ENCODE measurements at regions not wholly inside any gene's neighbourhood (a gene's known extent, or its start where the extent isn't known, plus 50 kb on each side); places are given as distances from the start of the nearest gene placed in this dataset.

DNA sequence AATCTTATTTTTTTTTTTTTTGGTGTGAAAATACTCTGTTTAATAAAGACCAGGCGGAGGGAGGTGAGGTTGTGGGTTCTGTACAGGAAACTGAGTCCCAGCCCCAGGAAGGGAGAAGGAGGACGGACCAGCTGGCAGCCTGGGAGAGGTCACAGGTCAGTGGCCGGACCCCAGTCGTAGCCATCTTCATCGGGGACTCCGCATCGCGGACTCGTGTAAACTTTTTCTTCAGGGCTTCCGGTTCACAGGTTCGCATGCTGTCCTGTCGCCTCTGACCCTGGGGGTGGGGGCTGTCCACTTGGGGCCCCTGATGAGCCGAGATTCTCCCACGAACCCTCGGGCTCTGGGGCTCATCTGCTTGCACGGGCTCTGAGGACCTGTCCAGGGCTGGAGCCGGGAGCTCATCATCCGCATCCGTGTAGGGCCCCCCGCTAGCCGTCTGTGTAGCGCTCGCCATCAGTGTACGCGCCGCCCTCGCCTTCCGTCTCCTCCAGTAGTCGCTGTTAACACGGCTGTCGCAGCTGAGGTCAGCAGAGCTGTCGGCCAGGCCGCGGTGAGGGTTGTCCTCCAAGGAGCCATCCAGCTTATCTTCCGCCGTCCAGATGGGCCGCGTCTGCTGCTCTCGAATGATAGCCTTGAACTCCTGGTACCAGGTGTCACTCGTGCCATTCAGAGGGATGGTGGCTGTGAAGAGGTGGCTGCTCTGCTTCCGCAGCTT, 975.7 kb upstream of the PRMT6 start:
- no peaks in the 10 kb centered on the region for H3K36me3 ChIP-seq (ENCODE audit: control insufficient read depth, insufficient read depth, low read length)
- no peak for DNase-seq (ENCODE audit: low read depth)
- H3K4me3 ChIP-seq (ENCODE audit: low read depth, low read length) = peak overlapping the region; percentile 19
- H3K27me3 ChIP-seq (ENCODE audit: control insufficient read depth, insufficient read depth, low read length) = peaks cover 2% of the 10 kb centered on the region
- TF ChIP-seq, protein P1, sequence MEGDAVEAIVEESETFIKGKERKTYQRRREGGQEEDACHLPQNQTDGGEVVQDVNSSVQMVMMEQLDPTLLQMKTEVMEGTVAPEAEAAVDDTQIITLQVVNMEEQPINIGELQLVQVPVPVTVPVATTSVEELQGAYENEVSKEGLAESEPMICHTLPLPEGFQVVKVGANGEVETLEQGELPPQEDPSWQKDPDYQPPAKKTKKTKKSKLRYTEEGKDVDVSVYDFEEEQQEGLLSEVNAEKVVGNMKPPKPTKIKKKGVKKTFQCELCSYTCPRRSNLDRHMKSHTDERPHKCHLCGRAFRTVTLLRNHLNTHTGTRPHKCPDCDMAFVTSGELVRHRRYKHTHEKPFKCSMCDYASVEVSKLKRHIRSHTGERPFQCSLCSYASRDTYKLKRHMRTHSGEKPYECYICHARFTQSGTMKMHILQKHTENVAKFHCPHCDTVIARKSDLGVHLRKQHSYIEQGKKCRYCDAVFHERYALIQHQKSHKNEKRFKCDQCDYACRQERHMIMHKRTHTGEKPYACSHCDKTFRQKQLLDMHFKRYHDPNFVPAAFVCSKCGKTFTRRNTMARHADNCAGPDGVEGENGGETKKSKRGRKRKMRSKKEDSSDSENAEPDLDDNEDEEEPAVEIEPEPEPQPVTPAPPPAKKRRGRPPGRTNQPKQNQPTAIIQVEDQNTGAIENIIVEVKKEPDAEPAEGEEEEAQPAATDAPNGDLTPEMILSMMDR (IDR thresholded peaks at IDR 0.05; ENCODE audit: insufficient read depth, low read length, poor library complexity, severe bottlenecking) = peak; percentile 5

DNA sequence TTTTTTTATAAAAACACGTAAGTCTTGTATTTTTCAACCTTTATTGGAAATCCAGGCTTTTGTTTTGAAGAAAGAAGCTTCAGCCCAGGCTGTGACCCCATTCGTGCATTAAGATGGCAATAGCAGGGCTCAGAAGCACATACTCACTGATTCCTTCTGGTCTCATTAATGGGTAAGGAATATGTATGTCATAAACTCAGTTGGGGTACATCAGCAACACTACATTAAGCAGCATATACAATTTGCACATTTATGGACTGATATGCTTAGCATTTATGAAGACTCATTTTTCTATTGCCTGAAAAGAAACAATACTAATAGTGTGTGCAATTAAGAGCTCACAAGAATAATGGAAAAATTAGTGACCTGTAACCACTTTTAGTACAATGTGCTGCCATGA, 945.4 kb upstream of the PRMT6 start:
- H3K4me3 ChIP-seq (ENCODE audit: low read depth, low read length) = no peak overlapping the region
- no peaks in the 10 kb centered on the region for H3K36me3 ChIP-seq (ENCODE audit: control insufficient read depth, insufficient read depth, low read length)
- no peak for DNase-seq (ENCODE audit: low read depth)
- TF ChIP-seq, protein P1 (IDR thresholded peaks at IDR 0.05; ENCODE audit: insufficient read depth, low read length, poor library complexity, severe bottlenecking) = no peak
- H3K27me3 ChIP-seq (ENCODE audit: control insufficient read depth, insufficient read depth, low read length) = no peaks in the 10 kb centered on the region

DNA sequence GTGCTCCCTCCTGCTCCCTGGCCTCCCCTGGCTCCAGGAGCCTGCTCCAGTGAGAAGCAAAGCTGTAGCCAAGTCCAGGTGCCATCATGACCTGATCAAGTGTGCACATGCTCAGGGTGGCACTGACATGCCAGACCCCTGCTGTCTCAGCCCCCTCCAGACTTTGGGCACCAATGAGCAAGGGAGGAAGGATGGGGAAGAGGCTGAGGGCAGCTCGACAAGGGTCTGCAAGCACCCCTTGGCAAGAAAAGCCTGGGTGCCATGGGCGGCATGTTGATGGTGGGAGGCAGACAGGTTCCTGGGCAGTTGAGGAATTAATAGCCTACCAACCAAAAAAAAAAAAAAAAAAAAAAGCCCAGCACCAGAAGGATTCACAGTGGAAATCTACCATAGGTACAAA, 942.6 kb upstream of the PRMT6 start:
- Histone ChIP-seq H3K36me3 (ENCODE audit: control insufficient read depth, insufficient read depth, low read length) (no peaks in the 10 kb centered on the region), H3K4me3 (ENCODE audit: low read depth, low read length) (no peak overlapping the region), H3K27me3 (ENCODE audit: control insufficient read depth, insufficient read depth, low read length) (no peaks in the 10 kb centered on the region)
- DNase-seq (ENCODE audit: low read depth) = no peak
- TF ChIP-seq, protein P1 (IDR thresholded peaks at IDR 0.05; ENCODE audit: insufficient read depth, low read length, poor library complexity, severe bottlenecking) = no peak

DNA sequence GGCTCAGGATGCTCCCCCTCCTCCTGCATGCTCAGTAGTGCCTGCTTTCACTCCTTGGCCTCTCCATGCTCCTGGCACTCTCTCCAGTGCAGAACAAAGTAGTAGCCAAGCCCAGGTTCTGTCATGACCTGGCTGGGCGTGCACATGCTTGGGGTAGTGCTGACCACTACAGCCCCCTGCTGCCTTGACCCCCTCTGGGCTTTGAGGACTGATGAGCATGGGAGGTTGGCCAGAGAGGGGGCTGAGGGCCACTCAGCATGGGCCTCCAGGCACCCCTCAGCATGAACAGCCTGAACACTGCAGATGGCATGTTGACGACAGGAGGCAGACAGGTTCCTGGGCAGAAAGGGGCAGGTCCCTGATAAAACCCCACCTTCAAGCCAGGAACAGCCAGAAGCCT, 935.7 kb upstream of the PRMT6 start:
- no peak overlapping the region for H3K4me3 ChIP-seq (ENCODE audit: low read depth, low read length)
- H3K36me3 ChIP-seq (ENCODE audit: control insufficient read depth, insufficient read depth, low read length) = no peaks in the 10 kb centered on the region
- DNase-seq (ENCODE audit: low read depth) = no peak
- TF ChIP-seq, protein P1 (IDR thresholded peaks at IDR 0.05; ENCODE audit: insufficient read depth, low read length, poor library complexity, severe bottlenecking) = no peak
- no peaks in the 10 kb centered on the region for H3K27me3 ChIP-seq (ENCODE audit: control insufficient read depth, insufficient read depth, low read length)

DNA sequence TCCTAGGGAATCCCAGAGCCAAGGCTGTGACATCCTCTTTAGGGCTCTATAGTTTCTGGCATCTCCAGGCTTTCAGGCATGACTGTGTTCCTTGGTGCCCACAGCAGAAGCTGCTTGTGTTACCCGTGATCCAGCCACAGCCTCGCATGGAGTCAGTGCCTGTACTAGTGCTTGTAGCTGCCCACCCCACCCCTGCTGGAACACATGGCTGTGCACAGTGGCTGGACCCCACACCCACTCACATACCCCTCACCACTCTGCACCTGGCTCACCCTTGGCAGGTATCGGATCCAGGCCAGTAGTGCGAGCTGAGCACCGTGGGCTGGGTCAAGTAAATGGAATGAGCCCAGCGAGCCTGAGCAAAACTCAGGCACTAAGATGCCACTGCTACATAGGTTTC, 934.7 kb upstream of the PRMT6 start:
- Histone ChIP-seq H3K4me3 (ENCODE audit: low read depth, low read length) (no peak overlapping the region), H3K27me3 (ENCODE audit: control insufficient read depth, insufficient read depth, low read length) (no peaks in the 10 kb centered on the region), H3K36me3 (ENCODE audit: control insufficient read depth, insufficient read depth, low read length) (no peaks in the 10 kb centered on the region)
- TF ChIP-seq, protein P1 (IDR thresholded peaks at IDR 0.05; ENCODE audit: insufficient read depth, low read length, poor library complexity, severe bottlenecking) = no peak
- no peak for DNase-seq (ENCODE audit: low read depth)

DNA sequence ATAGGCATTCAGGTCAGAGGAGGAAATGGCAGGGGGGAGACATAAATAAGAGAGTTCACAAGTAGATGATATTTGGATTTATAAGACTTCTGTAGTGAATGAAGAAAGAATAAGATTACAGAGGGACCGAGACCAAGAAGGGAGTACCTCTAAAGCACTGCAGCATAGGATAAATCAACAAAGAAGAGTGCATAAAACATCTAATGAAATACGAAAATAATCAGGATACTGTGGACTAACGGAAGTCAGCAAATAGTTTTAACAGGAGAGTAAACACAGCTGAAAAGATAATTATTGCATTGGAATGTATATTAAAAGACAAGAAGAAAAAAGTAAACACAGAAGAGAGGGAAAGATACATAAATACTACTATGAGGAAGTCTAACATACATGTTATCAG, 921.9 kb upstream of the PRMT6 start:
- Histone ChIP-seq H3K36me3 (ENCODE audit: control insufficient read depth, insufficient read depth, low read length) (no peaks in the 10 kb centered on the region), H3K4me3 (ENCODE audit: low read depth, low read length) (no peak overlapping the region), H3K27me3 (ENCODE audit: control insufficient read depth, insufficient read depth, low read length) (no peaks in the 10 kb centered on the region)
- TF ChIP-seq, protein P1 (IDR thresholded peaks at IDR 0.05; ENCODE audit: insufficient read depth, low read length, poor library complexity, severe bottlenecking) = no peak
- DNase-seq (ENCODE audit: low read depth) = no peak
